Neural progenitor cell (in vitro differentiated cells): ENCODE measurements at regions not wholly inside any gene's neighbourhood (a gene's known extent, or its start where the extent isn't known, plus 50 kb on each side); places are given as distances from the start of the nearest gene placed in this dataset.

ENCODE experiments used
- CTCF ChIP-seq: fragments of 200-600 bp; sonication (generic); IDR thresholded peaks from 2 replicates; pipeline ENCODE4 v1.5.1; 2017; ENCODE audit warnings: antibody characterized with exemption, mild to moderate bottlenecking
- EZH2 ChIP-seq: fragments of 200-600 bp; sonication (generic); IDR thresholded peaks from 2 replicates; pipeline ENCODE4 v1.6.1; 2017; ENCODE audit warnings: antibody characterized with exemption, mild to moderate bottlenecking, moderate library complexity
- EZH2phosphoT487 ChIP-seq: fragments of 200-600 bp; sonication (generic); IDR thresholded peaks from 2 replicates; pipeline ENCODE4 v1.6.1; 2017; ENCODE audit warnings: antibody characterized with exemption

GRCh38 chr6:43999628-44000027, 127.6 kb downstream of the MRPL14 start:
- TF ChIP-seq CTCF (no peak), EZH2 (no peak), EZH2phosphoT487 (no peak)
